Muscle of back (tissue), 3 donors: ENCODE measurements at regions not wholly inside any gene's neighbourhood (a gene's known extent, or its start where the extent isn't known, plus 50 kb on each side); places are given as distances from the start of the nearest gene placed in this dataset.
A peak's percentile ranks its signal among the peaks of the same experiment; 100 is the strongest.
"Not testable (repeated sequence)": the region's sequence is repeated elsewhere in the genome, so short reads cannot be mapped to it uniquely, and the experiment has no call there.

Experiments used
- DNase-seq, 3 donors: peaks; one replicate each; pipeline versions ENCODE4 v3.0.0 to v3.0.0-alpha.2; 2013

GRCh38 chr21:19986396-19986795 is 1011.8 kb upstream of the NCAM2 start:
- no peak for DNase-seq

GRCh38 chr21:19987671-19988070 is 1010.5 kb upstream of the NCAM2 start:
- DNase-seq, result no peak

GRCh38 chr21:19992540-19992939 is 1005.7 kb upstream of the NCAM2 start:
- DNase-seq, result no peak

GRCh38 chr21:19993268-19993667 is 1004.9 kb upstream of the NCAM2 start:
- no peak for DNase-seq

- DNase-seq, result no peak
Measured at GRCh38 chr21:19995253-19995652, 1003.0 kb upstream of the NCAM2 start.

- no peak for DNase-seq
Measured at GRCh38 chr21:19998453-19998852, 999.8 kb upstream of the NCAM2 start.

GRCh38 chr21:19999369-20000272 is 998.6 kb upstream of the NCAM2 start:
- DNase-seq, result no peak

- peak in 2 of 3 donors; percentile 22 to 32 for DNase-seq
Measured at GRCh38 chr21:20004367-20004766, 993.8 kb upstream of the NCAM2 start.

GRCh38 chr21:20010691-20011200 is 987.5 kb upstream of the NCAM2 start:
- DNase-seq, result peak; percentile 10 to 17 (median 12)

- no peak for DNase-seq
Measured at GRCh38 chr21:20013851-20014250, 984.4 kb upstream of the NCAM2 start.

GRCh38 chr21:20016435-20017005 is 981.7 kb upstream of the NCAM2 start:
- no peak for DNase-seq

- DNase-seq, result no peak
Measured at GRCh38 chr21:20020026-20020425, 978.2 kb upstream of the NCAM2 start.

GRCh38 chr21:20023193-20023592 is 975.0 kb upstream of the NCAM2 start:
- DNase-seq, result peak in 2 of 3 donors; percentile 9 to 30

- no peak for DNase-seq
Measured at GRCh38 chr21:20024741-20025140, 973.5 kb upstream of the NCAM2 start.

- DNase-seq, result no peak
Measured at GRCh38 chr21:20026543-20026942, 971.7 kb upstream of the NCAM2 start.

GRCh38 chr21:20030390-20030789 is 967.8 kb upstream of the NCAM2 start:
- DNase-seq, result no peak

GRCh38 chr21:20031807-20032206 is 966.4 kb upstream of the NCAM2 start:
- DNase-seq, result no peak

GRCh38 chr21:20040768-20041167 is 957.4 kb upstream of the NCAM2 start:
- peak in 2 of 3 donors; percentile 8 to 23 for DNase-seq

- DNase-seq, result no peak
Measured at GRCh38 chr21:20045197-20045596, 953.0 kb upstream of the NCAM2 start.

- DNase-seq, result not testable (repeated sequence)
Measured at GRCh38 chr21:20048130-20048837, 949.9 kb upstream of the NCAM2 start.

GRCh38 chr21:20083336-20083735 is 914.9 kb upstream of the NCAM2 start:
- no peak for DNase-seq

GRCh38 chr21:20083925-20084324 is 914.3 kb upstream of the NCAM2 start:
- no peak for DNase-seq
